ENCODE measurements at regions not wholly inside any gene's neighbourhood (a gene's known extent, or its start where the extent isn't known, plus 50 kb on each side); places are given as distances from the start of the nearest gene placed in this dataset.
"Not testable (repeated sequence)": the region's sequence is repeated elsewhere in the genome, so short reads cannot be mapped to it uniquely, and the experiment has no call there.

GRCh38 chr9:126173401-126173800 lies 153.2 kb upstream of the MVB12B start:
- no peak for DNase-seq (ENCODE audit: low spot score)

GRCh38 chr9:126173929-126174328 lies 152.7 kb upstream of the MVB12B start:
- no peak for DNase-seq (ENCODE audit: low spot score)

GRCh38 chr9:126183266-126183665 lies 143.4 kb upstream of the MVB12B start:
- DNase-seq (ENCODE audit: low spot score), result no peak

GRCh38 chr9:126190994-126191393 lies 135.6 kb upstream of the MVB12B start:
- DNase-seq (ENCODE audit: low spot score), result not testable (repeated sequence)

GRCh38 chr9:126198854-126199253 lies 127.8 kb upstream of the MVB12B start:
- no peak for DNase-seq (ENCODE audit: low spot score)

- no peak for DNase-seq (ENCODE audit: low spot score)
Observed at GRCh38 chr9:126203313-126203712, 123.3 kb upstream of the MVB12B start.

- no peak for DNase-seq (ENCODE audit: low spot score)
Observed at GRCh38 chr9:126204197-126204596, 122.4 kb upstream of the MVB12B start.

- no peak for DNase-seq (ENCODE audit: low spot score)
Observed at GRCh38 chr9:126204708-126205225, 121.9 kb upstream of the MVB12B start.

- no peak for DNase-seq (ENCODE audit: low spot score)
Observed at GRCh38 chr9:126205265-126205664, 121.4 kb upstream of the MVB12B start.

GRCh38 chr9:126205845-126206498 lies 120.7 kb upstream of the MVB12B start:
- no peak for DNase-seq (ENCODE audit: low spot score)

- DNase-seq (ENCODE audit: low spot score), result no peak
Observed at GRCh38 chr9:126207256-126207655, 119.4 kb upstream of the MVB12B start.

- DNase-seq (ENCODE audit: low spot score), result no peak
Observed at GRCh38 chr9:126208216-126208758, 118.3 kb upstream of the MVB12B start.

- no peak for DNase-seq (ENCODE audit: low spot score)
Observed at GRCh38 chr9:126211441-126212074, 115.1 kb upstream of the MVB12B start.

GRCh38 chr9:126215486-126215885 lies 111.1 kb upstream of the MVB12B start:
- no peak for DNase-seq (ENCODE audit: low spot score)

- DNase-seq (ENCODE audit: low spot score), result no peak
Observed at GRCh38 chr9:126216826-126217225, 109.8 kb upstream of the MVB12B start.

- no peak for DNase-seq (ENCODE audit: low spot score)
Observed at GRCh38 chr9:126217250-126217653, 109.4 kb upstream of the MVB12B start.

GRCh38 chr9:126217797-126218196 lies 108.8 kb upstream of the MVB12B start:
- DNase-seq (ENCODE audit: low spot score), result no peak

GRCh38 chr9:126218359-126219125 lies 108.1 kb upstream of the MVB12B start:
- no peak for DNase-seq (ENCODE audit: low spot score)

GRCh38 chr9:126219166-126219565 lies 107.5 kb upstream of the MVB12B start:
- no peak for DNase-seq (ENCODE audit: low spot score)

GRCh38 chr9:126219648-126220063 lies 107.0 kb upstream of the MVB12B start:
- DNase-seq (ENCODE audit: low spot score), result no peak

GRCh38 chr9:126221480-126221879 lies 105.1 kb upstream of the MVB12B start:
- DNase-seq (ENCODE audit: low spot score), result no peak

- DNase-seq (ENCODE audit: low spot score), result no peak
Observed at GRCh38 chr9:126222363-126222834, 104.2 kb upstream of the MVB12B start.
